HG02884 (cell line): ENCODE measurements at regions not wholly inside any gene's neighbourhood (a gene's known extent, or its start where the extent isn't known, plus 50 kb on each side); places are given as distances from the start of the nearest gene placed in this dataset.

Experiments
- ATAC-seq: cut with Tn5 transposase; IDR thresholded peaks from one replicate; pipeline ENCODE4 v1.9.1; 2021; ENCODE audit warnings: mild to moderate bottlenecking, moderate library complexity; ENCODE audit not compliant: unreplicated experiment

GRCh38 chr2:15804246-15804619, 136.1 kb upstream of the MYCN start:
- no peak for ATAC-seq

- ATAC-seq = no peak
Measured at GRCh38 chr2:15804691-15805090, 135.7 kb upstream of the MYCN start.

DNA sequence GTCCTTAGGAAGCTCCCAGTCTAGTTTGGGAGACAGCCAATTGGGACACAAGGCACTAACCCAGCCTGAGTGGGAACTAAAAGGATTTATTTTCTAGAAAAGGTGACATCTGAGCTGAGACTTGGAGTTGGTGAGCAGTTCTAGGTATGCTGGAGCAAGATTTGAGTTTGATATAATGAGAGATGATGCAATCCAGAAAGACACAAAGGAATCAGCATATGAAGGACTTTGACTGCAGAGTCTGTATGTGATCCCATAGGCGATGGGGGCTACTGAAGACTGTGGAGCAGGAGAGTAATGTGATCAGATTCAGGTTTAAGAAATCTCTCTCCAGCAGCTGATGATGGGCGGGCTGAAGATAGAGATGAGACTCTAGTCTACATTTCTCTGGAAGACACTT, 135.1 kb upstream of the MYCN start:
- ATAC-seq = no peak

GRCh38 chr2:15805772-15806171, 134.6 kb upstream of the MYCN start:
- ATAC-seq = no peak

DNA sequence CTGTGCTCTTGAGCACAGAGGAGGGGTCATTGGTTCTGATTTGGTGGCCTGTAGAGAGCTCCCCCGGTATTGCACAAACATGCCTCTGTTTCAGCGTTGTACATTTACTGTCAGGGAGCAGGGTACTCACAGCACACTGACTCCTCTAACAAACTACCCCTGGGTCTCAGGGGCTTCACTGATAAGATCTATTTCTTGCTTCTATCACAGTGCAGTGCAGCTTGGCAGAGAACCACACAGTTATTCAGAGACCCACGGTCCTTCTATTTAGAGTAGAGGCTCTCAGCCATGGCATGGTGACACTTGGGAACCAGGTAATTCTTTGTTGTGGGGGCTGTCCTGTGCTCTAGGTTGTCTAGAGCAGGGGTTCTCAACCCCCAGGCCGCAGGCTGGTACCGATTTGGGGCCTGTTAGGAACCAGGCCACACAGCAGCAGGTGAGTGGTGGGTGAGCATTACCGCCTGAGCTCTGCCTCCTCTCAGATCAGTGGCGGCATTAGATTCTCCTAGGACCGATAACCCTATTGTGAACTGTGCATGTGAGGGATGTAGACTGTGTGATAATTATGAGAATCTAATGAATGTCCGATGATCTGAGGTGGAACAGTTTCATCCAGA, 133.4 kb upstream of the MYCN start:
- ATAC-seq = no peak

DNA sequence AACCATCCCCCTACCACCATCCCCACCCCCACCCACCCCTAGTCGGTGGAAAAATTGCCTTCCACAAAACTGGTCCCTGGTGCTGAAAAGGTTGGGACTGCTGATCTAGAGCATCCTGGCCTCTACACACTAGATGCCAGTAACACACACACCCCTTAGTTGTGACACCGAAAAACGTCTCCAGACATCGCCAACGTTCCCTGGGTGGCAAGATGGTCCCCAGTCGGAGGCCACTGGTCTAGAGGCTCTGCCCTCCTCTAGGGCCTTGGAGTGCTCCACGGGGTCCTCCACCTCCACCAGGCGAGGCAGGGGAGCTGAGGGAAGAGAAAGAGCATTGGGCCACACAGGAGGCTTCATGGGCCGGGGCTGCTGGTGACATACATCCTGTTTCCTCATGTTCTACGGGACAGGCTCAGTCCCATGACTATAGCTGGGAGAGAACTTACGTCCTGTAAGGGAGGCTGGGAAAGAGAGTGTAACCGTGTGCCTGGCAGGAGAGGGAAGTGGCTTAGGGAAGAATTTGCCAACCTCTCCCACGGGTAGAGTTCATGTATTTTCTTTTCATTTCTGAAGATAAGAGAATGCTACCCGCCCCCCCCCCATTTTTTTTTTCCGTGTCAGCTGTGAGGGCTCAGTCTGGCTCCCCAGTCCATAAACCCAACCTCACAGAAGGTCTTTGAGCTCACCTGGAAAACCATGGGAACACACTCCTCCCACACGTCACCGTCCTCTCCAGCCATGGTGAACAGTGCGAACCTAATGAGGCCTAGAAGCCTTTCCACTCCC, 132.7 kb upstream of the MYCN start:
- no peak for ATAC-seq

GRCh38 chr2:15808204-15808910, 132.0 kb upstream of the MYCN start:
- no peak for ATAC-seq

DNA sequence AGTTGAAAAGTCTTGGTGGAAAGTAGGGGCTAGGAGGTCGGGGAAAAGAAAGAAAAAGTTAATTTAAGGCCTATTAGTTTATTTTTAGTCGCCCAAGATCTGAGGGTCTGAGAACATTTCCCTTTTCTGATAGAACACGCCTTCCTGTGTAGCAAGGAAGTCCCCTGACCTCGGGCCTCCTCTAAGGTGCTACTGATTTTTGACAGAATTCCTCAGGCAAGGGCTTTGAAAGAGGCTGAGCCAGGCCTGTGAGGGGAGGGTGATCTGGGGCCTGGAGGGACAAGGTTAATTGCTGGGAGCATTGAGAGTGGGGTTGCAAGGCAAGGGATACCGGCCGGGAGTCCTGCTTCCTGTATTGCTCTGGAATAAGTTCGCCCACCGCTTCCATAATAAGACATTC, 131.4 kb upstream of the MYCN start:
- ATAC-seq = no peak

DNA sequence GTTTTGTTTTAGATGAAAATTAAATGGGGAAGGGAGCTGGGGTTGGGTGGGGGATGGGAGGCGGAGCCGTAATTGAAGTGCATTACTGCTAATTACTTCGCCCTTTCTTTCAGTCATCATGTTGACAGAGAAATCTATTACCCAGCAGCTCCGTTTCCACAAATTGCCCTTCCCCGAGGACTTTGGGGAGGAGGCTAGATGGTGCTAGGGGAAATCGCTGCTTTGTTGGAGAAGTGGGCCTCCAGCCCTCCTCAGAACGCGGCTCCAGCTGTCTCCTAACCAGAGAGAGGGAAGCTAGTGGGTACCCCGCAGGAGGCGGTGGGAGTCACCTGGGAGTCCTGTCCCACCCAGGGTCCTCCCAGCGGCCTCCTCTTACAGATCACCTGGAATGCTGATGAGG, 130.9 kb upstream of the MYCN start:
- no peak for ATAC-seq

DNA sequence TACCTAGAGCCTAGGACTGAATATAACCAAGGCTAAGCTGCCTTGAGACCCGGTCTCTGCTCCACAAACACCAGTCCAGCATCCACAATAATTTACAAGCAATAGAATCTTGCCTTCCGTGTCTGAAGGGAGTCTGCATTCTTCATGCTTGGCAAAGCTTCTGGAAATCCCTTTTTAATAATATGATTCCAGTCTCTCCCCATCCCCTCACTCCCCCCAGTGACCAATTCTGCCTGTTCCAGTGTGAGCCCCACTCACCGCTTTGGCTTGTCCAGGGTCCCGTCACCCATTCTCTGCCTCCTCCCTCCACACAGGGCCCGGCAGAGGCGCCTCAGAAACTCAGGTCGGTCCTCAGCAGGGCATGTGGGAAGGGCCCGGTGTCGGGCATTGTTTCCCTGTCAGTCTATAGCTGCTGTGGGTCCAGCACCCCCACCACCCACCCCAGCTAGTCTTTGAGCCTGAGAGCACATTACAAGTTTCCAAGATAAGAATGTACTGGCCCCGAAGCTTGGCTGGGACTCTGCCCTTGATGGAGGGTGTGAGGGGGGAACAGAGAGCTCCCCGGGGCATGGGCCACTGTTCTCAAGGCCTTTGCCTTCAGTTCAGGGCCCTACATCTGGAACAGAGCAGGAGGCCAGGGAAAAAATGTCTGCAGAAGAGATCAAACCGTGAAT, 129.7 kb upstream of the MYCN start:
- ATAC-seq = no peak

DNA sequence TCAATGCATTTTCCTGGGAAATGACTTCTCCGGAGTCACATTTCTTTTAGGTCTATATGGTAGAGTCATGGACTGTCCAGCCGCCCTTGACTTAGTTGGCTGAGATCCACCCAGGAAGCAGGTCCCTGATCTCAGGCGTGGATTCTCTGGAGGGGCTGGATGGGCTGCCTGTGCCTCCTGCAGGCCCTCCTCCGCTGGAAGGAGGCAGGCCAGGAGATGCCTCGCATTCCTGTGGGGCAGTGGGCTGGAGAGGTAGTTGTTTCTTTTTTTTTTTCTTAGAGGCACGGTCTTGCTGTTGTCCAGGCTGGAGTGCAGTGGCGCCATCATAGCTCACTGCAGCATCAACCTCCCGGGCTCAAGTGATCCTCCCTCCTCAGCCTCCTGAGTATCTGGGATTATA, 129.0 kb upstream of the MYCN start:
- ATAC-seq = no peak

GRCh38 chr2:15812187-15812780, 128.1 kb upstream of the MYCN start:
- ATAC-seq = no peak

DNA sequence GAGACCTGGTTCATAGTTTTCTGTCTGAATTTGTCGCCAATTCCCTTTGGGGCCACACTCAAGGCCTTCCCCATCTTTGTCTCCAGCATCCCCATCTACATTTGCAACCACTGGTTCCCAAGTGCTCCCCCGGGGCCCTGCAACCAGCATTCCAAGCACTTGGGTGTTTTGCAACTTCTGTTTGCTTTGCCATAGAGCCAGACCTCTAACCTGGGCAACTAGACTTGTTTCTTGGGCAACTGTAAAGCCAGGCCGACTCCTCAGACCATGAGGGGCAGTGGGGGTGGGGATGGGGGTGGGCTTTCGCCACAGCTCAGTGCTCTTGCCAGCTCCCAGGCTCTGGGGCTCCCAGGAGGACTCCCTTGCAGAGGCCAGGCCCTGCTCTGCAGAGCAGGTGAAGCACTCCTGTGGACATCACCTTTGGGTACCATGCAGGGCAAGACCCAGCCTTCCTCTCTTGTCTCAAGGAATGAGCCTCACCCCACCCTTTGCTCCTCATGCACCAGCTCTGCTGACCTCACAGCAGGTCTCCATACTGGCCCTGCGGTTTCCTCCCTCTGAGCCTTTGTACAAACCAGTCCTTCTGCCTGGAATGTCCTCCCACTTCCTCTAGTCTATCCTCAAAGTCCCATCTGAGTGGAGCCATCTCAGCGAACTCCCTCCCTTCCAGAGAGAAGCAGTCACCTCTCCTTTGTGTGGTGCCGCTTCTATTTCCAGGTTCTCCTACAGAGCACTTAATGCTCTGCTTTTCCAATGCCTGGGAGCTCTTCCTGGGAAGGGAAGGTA, 126.7 kb upstream of the MYCN start:
- no peak for ATAC-seq

DNA sequence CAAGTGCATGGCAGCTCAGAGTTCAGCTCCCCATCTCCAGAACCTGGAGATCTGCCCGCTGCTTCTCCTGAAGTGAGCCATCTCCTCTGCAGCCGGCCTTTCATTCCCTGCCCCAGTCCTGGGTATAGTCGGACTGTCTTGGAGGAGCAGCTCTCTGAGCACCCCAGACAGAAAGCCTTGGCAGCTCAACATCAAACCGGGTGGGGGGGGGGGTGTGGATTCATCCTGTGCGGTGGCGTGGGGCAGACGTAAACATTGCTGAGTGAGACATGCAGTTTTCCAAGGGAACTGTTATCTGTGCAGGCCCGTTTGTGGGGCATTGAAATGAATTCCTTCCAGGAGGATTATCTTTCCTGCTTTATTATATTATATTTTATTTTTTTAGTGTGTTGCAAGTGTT, 125.9 kb upstream of the MYCN start:
- ATAC-seq = no peak

DNA sequence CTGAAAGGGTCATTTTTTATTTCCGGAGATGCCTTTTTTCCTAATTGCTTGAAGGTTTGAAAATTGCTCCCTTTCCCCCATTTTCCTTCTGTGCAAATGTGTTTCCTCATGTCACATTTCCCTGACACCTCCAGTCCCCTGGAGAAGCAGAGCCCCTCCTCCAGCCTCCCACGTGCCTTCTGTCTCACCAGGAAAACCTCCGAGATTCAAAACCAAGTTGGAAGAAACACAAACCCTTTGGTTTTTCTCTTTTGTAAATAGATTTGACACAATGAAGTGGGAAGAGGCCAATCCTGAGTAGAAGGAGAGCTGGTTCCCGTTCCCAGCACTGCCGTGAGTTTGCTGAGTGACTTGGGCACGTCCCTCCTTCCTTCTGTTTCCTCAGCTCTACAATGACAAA, 125.4 kb upstream of the MYCN start:
- no peak for ATAC-seq

GRCh38 chr2:15816226-15816625, 124.1 kb upstream of the MYCN start:
- no peak for ATAC-seq

GRCh38 chr2:15816674-15817406, 123.5 kb upstream of the MYCN start:
- ATAC-seq = no peak

GRCh38 chr2:15817748-15818147, 122.6 kb upstream of the MYCN start:
- ATAC-seq = no peak

DNA sequence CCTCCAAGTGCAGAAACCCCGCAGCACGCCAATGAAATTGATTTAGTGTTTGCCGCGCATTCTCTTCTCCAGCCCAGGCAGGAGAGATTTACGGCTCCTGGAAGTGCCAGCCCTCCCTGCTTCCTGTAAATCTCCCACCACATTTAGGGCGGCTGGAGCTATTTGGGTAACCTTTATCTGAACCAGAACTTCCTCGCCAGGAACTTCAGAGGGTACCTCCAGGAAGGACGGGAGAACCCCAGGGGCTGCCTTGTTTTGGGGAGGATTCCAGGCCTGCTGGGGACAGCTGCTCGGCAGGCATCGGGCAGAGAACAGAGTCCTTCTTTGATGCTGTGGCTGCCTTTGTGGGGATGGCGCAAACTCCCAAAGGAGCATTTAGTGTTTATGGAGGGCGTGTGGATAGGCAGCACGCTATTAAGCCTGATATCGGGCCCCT, 122.0 kb upstream of the MYCN start:
- no peak for ATAC-seq

DNA sequence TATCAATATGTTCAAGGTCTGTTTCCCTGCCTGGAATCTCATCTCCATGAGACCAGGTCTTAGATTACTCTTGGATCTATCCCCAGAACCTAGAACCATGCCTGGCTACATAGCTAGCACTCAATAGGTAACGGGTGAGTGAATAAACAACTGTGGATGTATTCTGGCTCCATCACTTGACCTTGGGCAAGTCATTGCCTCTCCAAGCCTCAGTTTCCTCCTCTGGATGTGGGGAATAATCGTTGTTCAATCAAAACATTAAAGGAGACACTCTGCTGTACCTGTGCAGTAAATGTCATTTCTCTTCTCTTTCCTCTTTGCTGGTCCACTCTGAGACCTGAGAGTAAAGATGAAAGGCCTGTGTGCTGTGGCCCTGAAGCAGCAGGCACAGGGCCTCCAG, 121.5 kb upstream of the MYCN start:
- no peak for ATAC-seq
